ENCODE measurements at regions not wholly inside any gene's neighbourhood (a gene's known extent, or its start where the extent isn't known, plus 50 kb on each side); places are given as distances from the start of the nearest gene placed in this dataset.
"Not testable (repeated sequence)": the region's sequence is repeated elsewhere in the genome, so short reads cannot be mapped to it uniquely, and the experiment has no call there.

- Mint-ChIP-seq H3K9me3 (ENCODE audit: low read depth) (no peaks in the 10 kb centered on the region), H3K27me3 (no peaks in the 10 kb centered on the region), H3K4me1 (no peaks in the 10 kb centered on the region), H3K36me3 (no peaks in the 10 kb centered on the region), H3K27ac (no peak overlapping the region), H3K4me3 (no peak overlapping the region)
- CTCF ChIA-PET, result no interaction called here
- no peak for DNase-seq
- no peak for ATAC-seq
These were observed 320.4 kb downstream of the ADGRD1 start for GRCh38 chr12:131274061-131274460.

- DNase-seq (no peak), ATAC-seq (no peak)
- H3K27me3 Mint-ChIP-seq, result no peaks in the 10 kb centered on the region
- no peaks in the 10 kb centered on the region for H3K36me3 Mint-ChIP-seq
- CTCF ChIA-PET, result no interaction called here
- no peaks in the 10 kb centered on the region for H3K9me3 Mint-ChIP-seq (ENCODE audit: low read depth)
- H3K4me3 Mint-ChIP-seq, result no peak overlapping the region
- H3K4me1 Mint-ChIP-seq, result no peaks in the 10 kb centered on the region
- no peak overlapping the region for H3K27ac Mint-ChIP-seq
These were observed 321.2 kb downstream of the ADGRD1 start for GRCh38 chr12:131274906-131275305.

- no peak for ATAC-seq
- no peaks in the 10 kb centered on the region for H3K27me3 Mint-ChIP-seq
- H3K27ac Mint-ChIP-seq, result no peak overlapping the region
- H3K4me1 Mint-ChIP-seq, result no peaks in the 10 kb centered on the region
- CTCF ChIA-PET, result no interaction called here
- DNase-seq, result no peak
- H3K36me3 Mint-ChIP-seq, result no peaks in the 10 kb centered on the region
- H3K4me3 Mint-ChIP-seq, result no peak overlapping the region
- no peaks in the 10 kb centered on the region for H3K9me3 Mint-ChIP-seq (ENCODE audit: low read depth)
These were observed 322.1 kb downstream of the ADGRD1 start for GRCh38 chr12:131275824-131276223.

GRCh38 chr12:131276501-131277185 is 322.9 kb downstream of the ADGRD1 start:
- H3K9me3 Mint-ChIP-seq (ENCODE audit: low read depth), result no peaks in the 10 kb centered on the region
- CTCF ChIA-PET, result no interaction called here
- H3K27ac Mint-ChIP-seq, result no peak overlapping the region
- H3K27me3 Mint-ChIP-seq, result no peaks in the 10 kb centered on the region
- no peak for ATAC-seq
- no peak overlapping the region for H3K4me3 Mint-ChIP-seq
- no peak for DNase-seq
- H3K36me3 Mint-ChIP-seq, result no peaks in the 10 kb centered on the region
- H3K4me1 Mint-ChIP-seq, result no peaks in the 10 kb centered on the region

- DNase-seq, CTCF ChIA-PET, ATAC-seq: not testable (repeated sequence)
These were observed 323.7 kb downstream of the ADGRD1 start for GRCh38 chr12:131277186-131278091.

GRCh38 chr12:131278451-131279115 is 324.9 kb downstream of the ADGRD1 start:
- CTCF ChIA-PET, result not testable (repeated sequence)

More at GRCh38 chr12:131277186-131278091, 323.7 kb downstream of the ADGRD1 start:
- not testable (repeated sequence) for H3K4me3 Mint-ChIP-seq; H3K9me3 Mint-ChIP-seq (ENCODE audit: low read depth); H3K4me1 Mint-ChIP-seq; H3K36me3 Mint-ChIP-seq; H3K27me3 Mint-ChIP-seq; H3K27ac Mint-ChIP-seq

GRCh38 chr12:131279281-131279921 is 325.7 kb downstream of the ADGRD1 start:
- no peak for ATAC-seq
- no peaks in the 10 kb centered on the region for H3K4me1 Mint-ChIP-seq
- no peak overlapping the region for H3K4me3 Mint-ChIP-seq
- peaks cover 4% of the 10 kb centered on the region for H3K9me3 Mint-ChIP-seq (ENCODE audit: low read depth)
- H3K27ac Mint-ChIP-seq, result no peak overlapping the region
- no peaks in the 10 kb centered on the region for H3K36me3 Mint-ChIP-seq
- DNase-seq, result no peak
- CTCF ChIA-PET, result no interaction called here
- no peaks in the 10 kb centered on the region for H3K27me3 Mint-ChIP-seq

More at GRCh38 chr12:131278451-131279115, 324.9 kb downstream of the ADGRD1 start:
- not testable (repeated sequence) for H3K4me3 Mint-ChIP-seq; ATAC-seq; H3K27ac Mint-ChIP-seq; DNase-seq; H3K9me3 Mint-ChIP-seq (ENCODE audit: low read depth); H3K4me1 Mint-ChIP-seq; H3K36me3 Mint-ChIP-seq; H3K27me3 Mint-ChIP-seq

- no peak overlapping the region for H3K4me3 Mint-ChIP-seq
- H3K4me1 Mint-ChIP-seq, result no peaks in the 10 kb centered on the region
- CTCF ChIA-PET, result no interaction called here
- ATAC-seq (no peak), DNase-seq (no peak)
- no peaks in the 10 kb centered on the region for H3K36me3 Mint-ChIP-seq
- H3K27ac Mint-ChIP-seq, result no peak overlapping the region
- peaks cover 4% of the 10 kb centered on the region for H3K9me3 Mint-ChIP-seq (ENCODE audit: low read depth)
- no peaks in the 10 kb centered on the region for H3K27me3 Mint-ChIP-seq
These were observed 326.7 kb downstream of the ADGRD1 start for GRCh38 chr12:131280426-131280825.

GRCh38 chr12:131281016-131281415 is 327.3 kb downstream of the ADGRD1 start:
- Mint-ChIP-seq H3K27ac (no peak overlapping the region), H3K36me3 (no peaks in the 10 kb centered on the region), H3K9me3 (ENCODE audit: low read depth) (peaks cover 4% of the 10 kb centered on the region), H3K27me3 (no peaks in the 10 kb centered on the region), H3K4me3 (no peak overlapping the region), H3K4me1 (no peaks in the 10 kb centered on the region)
- CTCF ChIA-PET, result no interaction called here
- ATAC-seq (no peak), DNase-seq (no peak)

- Mint-ChIP-seq H3K27me3 (no peaks in the 10 kb centered on the region), H3K36me3 (no peaks in the 10 kb centered on the region), H3K4me3 (no peak overlapping the region), H3K9me3 (ENCODE audit: low read depth) (peaks cover 4% of the 10 kb centered on the region), H3K4me1 (no peaks in the 10 kb centered on the region), H3K27ac (no peak overlapping the region)
- DNase-seq, result peak; percentile 31
- ATAC-seq, result no peak
- CTCF ChIA-PET, result no interaction called here
These were observed 328.8 kb downstream of the ADGRD1 start for GRCh38 chr12:131282292-131283080.

GRCh38 chr12:131283191-131283861 is 329.6 kb downstream of the ADGRD1 start:
- H3K27ac Mint-ChIP-seq, result no peak overlapping the region
- CTCF ChIA-PET, result no interaction called here
- H3K36me3 Mint-ChIP-seq, result no peaks in the 10 kb centered on the region
- H3K4me1 Mint-ChIP-seq, result no peaks in the 10 kb centered on the region
- peaks cover 4% of the 10 kb centered on the region for H3K9me3 Mint-ChIP-seq (ENCODE audit: low read depth)
- DNase-seq (peak; percentile 18), ATAC-seq (no peak)
- no peaks in the 10 kb centered on the region for H3K27me3 Mint-ChIP-seq
- no peak overlapping the region for H3K4me3 Mint-ChIP-seq
